SK-N-SH (cell line): ENCODE measurements at regions not wholly inside any gene's neighbourhood (a gene's known extent, or its start where the extent isn't known, plus 50 kb on each side); places are given as distances from the start of the nearest gene placed in this dataset.
A peak's percentile ranks its signal among the peaks of the same experiment; 100 is the strongest.

Experiments used
- CTCF ChIA-PET: fragments of 300-600, 350-600 bp; formaldehyde crosslinking; extraction: SDS; loops from one replicate; lab custom pipeline; 2021; lab: Yijun Ruan, JAX
- POLR2A ChIA-PET: fragments of 350-600 bp; sonication (Branson Sonifier 250); formaldehyde crosslinking; extraction: SDS; loops from one replicate; lab custom pipeline; 2020; ENCODE audit warnings: antibody characterized with exemption, inconsistent platforms; lab: Yijun Ruan, JAX
- DNase-seq: peaks from one replicate; pipeline ENCODE4 v3.0.0; 2012
- H2AFZ ChIP-seq: fragments of 200-600 bp; sonication (generic); 2 replicates; pipeline ENCODE4 v1.8.1; 2016; ENCODE audit warnings: antibody characterized with exemption, mild to moderate bottlenecking, low read depth
- H3F3A ChIP-seq: fragments of 200-600 bp; sonication (generic); replicated peaks from 2 replicates; pipeline ENCODE3; 2016; ENCODE audit warnings: antibody characterized with exemption, mild to moderate bottlenecking; ENCODE audit not compliant: insufficient read depth
- H3K27ac ChIP-seq, 2 experiments: fragments of 200-500 bp in 1 of 2; fragments of 200-600 bp in 1 of 2; sonication (Bioruptor generic) in 1 of 2; sonication (generic), shearing (Covaris generic) in 1 of 2; 2 replicates each; pipeline versions ENCODE4 v1.5.1 to v1.6.1; 2014 to 2016; ENCODE audit warnings: low read depth in 2 of 2, inconsistent platforms in 1 of 2, low read length in 1 of 2, mild to moderate bottlenecking in 1 of 2, mixed read lengths in 1 of 2
- H3K27me3 ChIP-seq: fragments of 200-600 bp; sonication (generic), shearing (Covaris generic); 2 replicates; pipeline ENCODE4 v1.6.1; 2016; ENCODE audit warnings: mixed run types; ENCODE audit not compliant: insufficient read depth
- H3K36me3 ChIP-seq, 2 experiments: fragments of 200-500 bp in 1 of 2; fragments of 200-600 bp in 1 of 2; sonication (Bioruptor generic) in 1 of 2; sonication (generic) in 1 of 2; replicated peaks in 1 of 2; 2 replicates each; pipeline versions ENCODE3 to v1.5.1; 2014 to 2016; ENCODE audit warnings: low read length in 1 of 2, mild to moderate bottlenecking in 1 of 2; ENCODE audit not compliant: insufficient read depth in 2 of 2, control insufficient read depth in 1 of 2
- H3K4me1 ChIP-seq, 2 experiments: fragments of 200-500 bp in 1 of 2; fragments of 200-600 bp in 1 of 2; sonication (Bioruptor generic) in 1 of 2; sonication (generic), shearing (Covaris generic) in 1 of 2; 2 replicates each; pipeline versions ENCODE4 v1.5.1 to v1.6.1; 2014 to 2016; ENCODE audit warnings: low read depth in 1 of 2, low read length in 1 of 2, mixed run types in 1 of 2; ENCODE audit not compliant: insufficient read depth in 2 of 2, control insufficient read depth in 1 of 2
- H3K4me2 ChIP-seq: fragments of 200-600 bp; sonication (generic), shearing (Covaris generic); 2 replicates; pipeline ENCODE4 v1.6.1; 2017; ENCODE audit warnings: mixed run types
- H3K4me3 ChIP-seq, 2 experiments: fragments of 200-500 bp in 1 of 2; fragments of 200-600 bp in 1 of 2; sonication (Bioruptor generic) in 1 of 2; sonication (generic), shearing (Covaris generic) in 1 of 2; 2 replicates each; pipeline versions ENCODE4 v1.5.1 to v1.8.1; 2014 to 2016; ENCODE audit warnings: low read depth in 2 of 2, inconsistent platforms in 1 of 2, low read length in 1 of 2, mild to moderate bottlenecking in 1 of 2, mixed read lengths in 1 of 2, moderate library complexity in 1 of 2
- H3K79me2 ChIP-seq: fragments of 200-600 bp; sonication (generic); 2 replicates; pipeline ENCODE4 v1.8.1; 2017; ENCODE audit warnings: mild to moderate bottlenecking; ENCODE audit not compliant: insufficient read depth
- H3K9ac ChIP-seq: fragments of 200-600 bp; sonication (generic); 2 replicates; pipeline ENCODE4 v1.6.1; 2017; ENCODE audit warnings: mixed run types
- H3K9me2 ChIP-seq: fragments of 200-600 bp; sonication (generic); 2 replicates; pipeline ENCODE4 v1.6.1; 2017; ENCODE audit warnings: mixed run types
- H3K9me3 ChIP-seq: fragments of 200-600 bp; sonication (generic); 2 replicates; pipeline ENCODE4 v1.6.1; 2017; ENCODE audit warnings: mixed run types, mild to moderate bottlenecking, moderate library complexity
- H4K20me1 ChIP-seq: fragments of 200-600 bp; sonication (generic); 2 replicates; pipeline ENCODE4 v1.6.1; 2017; ENCODE audit warnings: mild to moderate bottlenecking, mixed run types; ENCODE audit not compliant: insufficient read depth
- CHD2 ChIP-seq: fragments of 150-350 bp; IDR thresholded peaks from 2 replicates; pipeline ENCODE4 v1.6.1; 2018; ENCODE audit warnings: low read length; ENCODE audit not compliant: partially characterized antibody
- ELF1 ChIP-seq: IDR thresholded peaks from 2 replicates; pipeline ENCODE4 v1.4.0; 2012
- EZH2phosphoT487 ChIP-seq: fragments of 200-600 bp; sonication (generic); IDR thresholded peaks from 2 replicates; pipeline ENCODE4 v1.6.1; 2017; ENCODE audit warnings: low read depth, mixed run types, mild to moderate bottlenecking, antibody characterized with exemption, moderate library complexity, borderline replicate concordance
- FOXM1 ChIP-seq: IDR thresholded peaks from 2 replicates; pipeline ENCODE4 v1.4.0; 2012; ENCODE audit warnings: low read depth, mild to moderate bottlenecking
- GABPA ChIP-seq: IDR thresholded peaks from 2 replicates; pipeline ENCODE4 v1.4.0; 2012; ENCODE audit warnings: low read depth, mild to moderate bottlenecking
- GATA2 ChIP-seq: sonication (generic); formaldehyde crosslinking; IDR thresholded peaks from 2 replicates; pipeline ENCODE4 v1.5.0; 2020; ENCODE audit warnings: mild to moderate bottlenecking, missing genetic modification reagents
- JUND ChIP-seq: IDR thresholded peaks from 2 replicates; pipeline ENCODE4 v1.4.0; 2012
- MEF2A ChIP-seq: IDR thresholded peaks from 2 replicates; pipeline ENCODE4 v1.4.0; 2012; ENCODE audit warnings: low read depth, borderline replicate concordance
- NFIC ChIP-seq: IDR thresholded peaks from 2 replicates; pipeline ENCODE4 v1.4.0; 2012; ENCODE audit warnings: borderline replicate concordance
- NRF1 ChIP-seq: IDR thresholded peaks from 2 replicates; pipeline ENCODE4 v1.6.1; 2012; ENCODE audit warnings: low read depth, mild to moderate bottlenecking, low read length
- POLR2AphosphoS5 ChIP-seq: IDR thresholded peaks from 2 replicates; pipeline ENCODE4 v1.6.1; 2012; ENCODE audit warnings: low read depth, low read length
- RXRA ChIP-seq: IDR thresholded peaks from 2 replicates; pipeline ENCODE4 v1.4.0; 2012; ENCODE audit warnings: low read depth, mild to moderate bottlenecking, borderline replicate concordance
- SIN3A ChIP-seq: IDR thresholded peaks from 2 replicates; pipeline ENCODE4 v1.6.1; 2012; ENCODE audit warnings: low read depth, mild to moderate bottlenecking, low read length, moderate library complexity, borderline replicate concordance
- SMC3 ChIP-seq: IDR thresholded peaks from 2 replicates; pipeline ENCODE4 v1.6.1; 2012; ENCODE audit warnings: low read depth, low read length, improper control_type of control experiment
- TAF1 ChIP-seq: IDR thresholded peaks from 2 replicates; pipeline ENCODE4 v1.6.1; 2012; ENCODE audit warnings: low read depth, mild to moderate bottlenecking, low read length, moderate library complexity, borderline replicate concordance
- YY1 ChIP-seq: IDR thresholded peaks from 2 replicates; pipeline ENCODE4 v1.4.0; 2012; ENCODE audit warnings: low read depth, mild to moderate bottlenecking
- WGBS: methylation state at CpG from one replicate; pipeline ENCODE4 v1.1.6; 2017; ENCODE audit warnings: low lambda C conversion rate; 5-methylcytosine and 5-hydroxymethylcytosine counted together
- TF ChIP-seq, protein P1 (sequence below): IDR thresholded peaks from 2 replicates; pipeline ENCODE4 v1.4.0; 2012; ENCODE audit warnings: low read depth
- TF ChIP-seq, protein P2 (sequence below): IDR thresholded peaks from 2 replicates; pipeline ENCODE4 v1.6.1; 2012; ENCODE audit warnings: mild to moderate bottlenecking, low read depth, low read length, moderate library complexity
- TF ChIP-seq, protein P3 (sequence below): IDR thresholded peaks from 2 replicates; pipeline ENCODE4 v1.4.0; 2012; ENCODE audit warnings: low read depth, borderline replicate concordance
- TF ChIP-seq, protein P4 (sequence below): IDR thresholded peaks from 2 replicates; pipeline ENCODE4; 2012

DNA sequence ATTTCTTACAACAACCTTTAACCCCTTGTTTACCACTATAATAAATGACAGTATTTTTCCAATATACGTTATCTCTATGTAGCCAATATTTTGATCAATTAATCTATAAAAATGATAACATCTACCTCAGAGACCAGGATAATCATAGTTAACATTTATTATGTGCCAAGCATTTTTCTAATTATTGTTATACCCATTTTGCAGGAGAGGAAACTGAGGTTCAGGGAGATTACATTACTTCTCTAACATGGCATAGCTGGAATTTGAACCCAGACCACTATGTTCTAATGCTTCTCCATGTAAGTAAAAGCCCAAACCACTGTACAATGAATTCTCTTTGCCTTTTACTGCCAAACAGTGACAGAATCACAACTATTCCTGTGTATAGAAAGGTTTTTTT lies 113.4 kb upstream of the PFN2 start:
- Histone ChIP-seq H3K4me1 (peaks cover 16 to 24% of the 10 kb centered on the region in 2 experiments), H3K4me3 (0 out of 4 replicates have a peak overlapping the region, but pooled peaks of 1 of the 2 experiments have one; percentile 58), H3K36me3 (no peaks in the 10 kb centered on the region), H3K27ac (peak overlapping the region; percentile 79 to 98; a peak in 3 of 4 replicates), H3K9me2 (no peaks in the 10 kb centered on the region), H3F3A (peaks cover 34% of the 10 kb centered on the region), H3K79me2 (no peaks in the 10 kb centered on the region), H2AFZ (peak overlapping the region; percentile 76; the same call in 1 of the 2 replicates), H3K9ac (peak overlapping the region; percentile 48; the same call in 1 of the 2 replicates), H3K9me3 (no peaks in the 10 kb centered on the region), H3K27me3 (no peaks in the 10 kb centered on the region), H3K4me2 (peak overlapping the region; percentile 60; the same call in 1 of the 2 replicates), H4K20me1 (no peaks in the 10 kb centered on the region)
- TF ChIP-seq RXRA (no peak), SMC3 (no peak), POLR2AphosphoS5 (no peak), GABPA (no peak), NFIC (no peak), SIN3A (no peak), YY1 (no peak), GATA2 (CRISPR knock-in tag) (no peak), MEF2A (no peak), CHD2 (no peak), TAF1 (no peak), FOXM1 (no peak), ELF1 (no peak), JUND (no peak), EZH2phosphoT487 (no peak), NRF1 (no peak)
- TF ChIP-seq, protein P1, sequence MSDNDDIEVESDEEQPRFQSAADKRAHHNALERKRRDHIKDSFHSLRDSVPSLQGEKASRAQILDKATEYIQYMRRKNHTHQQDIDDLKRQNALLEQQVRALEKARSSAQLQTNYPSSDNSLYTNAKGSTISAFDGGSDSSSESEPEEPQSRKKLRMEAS, result no peak
- TF ChIP-seq, protein P2, sequence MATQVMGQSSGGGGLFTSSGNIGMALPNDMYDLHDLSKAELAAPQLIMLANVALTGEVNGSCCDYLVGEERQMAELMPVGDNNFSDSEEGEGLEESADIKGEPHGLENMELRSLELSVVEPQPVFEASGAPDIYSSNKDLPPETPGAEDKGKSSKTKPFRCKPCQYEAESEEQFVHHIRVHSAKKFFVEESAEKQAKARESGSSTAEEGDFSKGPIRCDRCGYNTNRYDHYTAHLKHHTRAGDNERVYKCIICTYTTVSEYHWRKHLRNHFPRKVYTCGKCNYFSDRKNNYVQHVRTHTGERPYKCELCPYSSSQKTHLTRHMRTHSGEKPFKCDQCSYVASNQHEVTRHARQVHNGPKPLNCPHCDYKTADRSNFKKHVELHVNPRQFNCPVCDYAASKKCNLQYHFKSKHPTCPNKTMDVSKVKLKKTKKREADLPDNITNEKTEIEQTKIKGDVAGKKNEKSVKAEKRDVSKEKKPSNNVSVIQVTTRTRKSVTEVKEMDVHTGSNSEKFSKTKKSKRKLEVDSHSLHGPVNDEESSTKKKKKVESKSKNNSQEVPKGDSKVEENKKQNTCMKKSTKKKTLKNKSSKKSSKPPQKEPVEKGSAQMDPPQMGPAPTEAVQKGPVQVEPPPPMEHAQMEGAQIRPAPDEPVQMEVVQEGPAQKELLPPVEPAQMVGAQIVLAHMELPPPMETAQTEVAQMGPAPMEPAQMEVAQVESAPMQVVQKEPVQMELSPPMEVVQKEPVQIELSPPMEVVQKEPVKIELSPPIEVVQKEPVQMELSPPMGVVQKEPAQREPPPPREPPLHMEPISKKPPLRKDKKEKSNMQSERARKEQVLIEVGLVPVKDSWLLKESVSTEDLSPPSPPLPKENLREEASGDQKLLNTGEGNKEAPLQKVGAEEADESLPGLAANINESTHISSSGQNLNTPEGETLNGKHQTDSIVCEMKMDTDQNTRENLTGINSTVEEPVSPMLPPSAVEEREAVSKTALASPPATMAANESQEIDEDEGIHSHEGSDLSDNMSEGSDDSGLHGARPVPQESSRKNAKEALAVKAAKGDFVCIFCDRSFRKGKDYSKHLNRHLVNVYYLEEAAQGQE, result no peak
- TF ChIP-seq, protein P3, sequence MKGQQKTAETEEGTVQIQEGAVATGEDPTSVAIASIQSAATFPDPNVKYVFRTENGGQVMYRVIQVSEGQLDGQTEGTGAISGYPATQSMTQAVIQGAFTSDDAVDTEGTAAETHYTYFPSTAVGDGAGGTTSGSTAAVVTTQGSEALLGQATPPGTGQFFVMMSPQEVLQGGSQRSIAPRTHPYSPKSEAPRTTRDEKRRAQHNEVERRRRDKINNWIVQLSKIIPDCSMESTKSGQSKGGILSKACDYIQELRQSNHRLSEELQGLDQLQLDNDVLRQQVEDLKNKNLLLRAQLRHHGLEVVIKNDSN, result no peak
- TF ChIP-seq, protein P4, sequence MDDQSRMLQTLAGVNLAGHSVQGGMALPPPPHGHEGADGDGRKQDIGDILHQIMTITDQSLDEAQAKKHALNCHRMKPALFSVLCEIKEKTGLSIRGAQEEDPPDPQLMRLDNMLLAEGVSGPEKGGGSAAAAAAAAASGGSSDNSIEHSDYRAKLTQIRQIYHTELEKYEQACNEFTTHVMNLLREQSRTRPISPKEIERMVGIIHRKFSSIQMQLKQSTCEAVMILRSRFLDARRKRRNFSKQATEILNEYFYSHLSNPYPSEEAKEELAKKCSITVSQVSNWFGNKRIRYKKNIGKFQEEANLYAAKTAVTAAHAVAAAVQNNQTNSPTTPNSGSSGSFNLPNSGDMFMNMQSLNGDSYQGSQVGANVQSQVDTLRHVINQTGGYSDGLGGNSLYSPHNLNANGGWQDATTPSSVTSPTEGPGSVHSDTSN, result no peak
- DNase-seq, result no peak
- WGBS, result 95% methylated on average over 1 of the region's 1 CpG
- CTCF ChIA-PET, result no interaction called here
- POLR2A ChIA-PET, result no interaction called here
